ENCODE measurements at regions not wholly inside any gene's neighbourhood (a gene's known extent, or its start where the extent isn't known, plus 50 kb on each side); places are given as distances from the start of the nearest gene placed in this dataset.

- TF ChIP-seq CTCF (IDR thresholded peaks at IDR 0.05) (no peak), POLR2A (IDR thresholded peaks at IDR 0.05) (no peak)
Observed at GRCh38 chr1:4486408-4487120, 167.8 kb upstream of the AJAP1 start.
